Right forelimb (tissue), 1 donor: ENCODE measurements at regions not wholly inside any gene's neighbourhood (a gene's known extent, or its start where the extent isn't known, plus 50 kb on each side); places are given as distances from the start of the nearest gene placed in this dataset.

Source experiments
- DNase-seq: peaks from one replicate; pipeline ENCODE4 v3.0.0-alpha.2; 2018

DNA sequence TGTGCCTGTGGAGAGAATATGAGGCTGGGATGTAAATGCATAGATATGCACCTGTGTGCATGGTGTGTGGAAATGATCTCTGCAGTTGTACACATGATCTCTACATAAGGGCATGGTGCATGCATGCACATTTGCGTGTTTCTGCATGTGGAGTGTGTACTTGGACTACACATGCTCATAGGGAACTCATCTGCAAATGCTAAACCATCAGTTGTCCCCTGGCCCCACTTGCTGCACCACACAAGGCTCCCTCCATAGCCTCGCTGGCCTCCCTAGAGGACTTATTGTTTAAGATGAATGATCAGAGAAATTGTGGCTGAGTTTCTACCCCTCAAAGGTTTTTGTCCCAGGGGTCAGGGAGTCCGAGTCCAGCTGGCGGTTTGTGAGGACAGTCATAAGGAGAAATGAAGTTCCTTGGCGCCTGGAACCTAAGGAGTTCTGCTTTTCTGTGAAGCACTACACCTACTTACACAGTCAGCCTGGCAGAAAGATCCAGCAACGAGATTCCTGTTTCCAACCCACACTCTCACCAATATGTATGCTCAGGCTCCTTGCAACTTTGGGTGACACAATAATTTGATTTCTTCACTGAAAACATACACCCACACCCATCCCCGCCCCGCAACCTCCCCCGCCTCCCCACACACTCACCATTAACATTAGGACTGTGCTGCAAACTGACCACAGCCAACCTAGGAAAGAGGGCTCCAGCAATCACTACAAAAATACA is 79.9 kb upstream of the CPEB4 start:
- DNase-seq = no peak

DNA sequence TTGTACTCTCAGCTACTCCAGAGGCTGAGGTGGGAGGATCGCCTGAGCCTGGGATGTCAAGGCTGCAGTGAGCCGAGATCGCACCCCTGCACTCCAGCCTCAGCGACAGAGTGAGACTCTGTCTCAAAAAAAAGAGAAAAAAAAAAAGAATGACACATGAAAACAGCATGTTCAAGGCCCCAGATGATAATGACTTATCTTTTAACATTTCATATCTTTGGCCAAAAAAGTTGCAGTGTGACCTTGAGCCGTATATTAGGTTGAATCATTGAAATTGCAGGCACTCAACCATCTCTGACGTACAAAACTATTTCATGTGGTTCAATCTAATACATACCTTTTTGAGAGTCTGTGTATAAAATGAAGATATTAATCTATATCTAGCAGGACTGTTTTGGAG is 79.1 kb upstream of the CPEB4 start:
- DNase-seq = no peak

DNA sequence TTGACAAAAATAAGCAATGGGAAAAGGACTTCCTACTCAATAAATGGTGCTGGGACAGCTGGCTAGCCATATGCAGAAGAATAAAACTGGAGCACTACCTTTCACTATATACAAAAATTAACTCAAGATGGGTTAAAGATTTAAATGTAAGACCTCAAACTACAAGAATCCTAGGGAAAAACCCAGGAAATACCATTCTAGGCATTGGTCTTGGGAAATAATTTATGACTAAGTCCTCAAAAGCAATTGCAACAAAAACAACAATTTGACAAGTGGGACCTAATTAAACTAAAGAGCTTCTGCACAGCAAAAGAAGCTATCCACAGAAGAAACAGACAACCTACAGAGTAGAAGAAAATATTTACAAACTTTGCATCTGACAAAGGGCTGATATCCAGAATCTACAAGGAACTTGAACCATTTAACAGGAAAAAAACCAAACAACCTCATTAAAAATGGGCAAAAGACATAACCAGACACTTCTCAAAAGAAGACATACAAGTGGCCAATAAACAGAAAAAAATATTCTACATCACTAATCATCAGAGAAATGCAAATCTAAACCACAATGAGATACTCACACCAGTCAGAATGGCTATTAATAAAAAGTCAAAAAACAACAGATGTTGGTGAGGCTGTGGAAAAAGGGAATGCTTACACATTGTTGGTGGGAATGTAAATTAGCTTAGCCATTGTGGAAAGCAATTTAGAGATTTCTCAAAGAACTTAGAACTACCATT is 75.2 kb upstream of the CPEB4 start:
- DNase-seq = no peak

- no peak for DNase-seq
These were observed 74.1 kb upstream of the CPEB4 start for GRCh38 chr5:173814053-173814452.

GRCh38 chr5:173815571-173815970 is 72.6 kb upstream of the CPEB4 start:
- DNase-seq = no peak

GRCh38 chr5:173816728-173817127 is 71.4 kb upstream of the CPEB4 start:
- DNase-seq = no peak

DNA sequence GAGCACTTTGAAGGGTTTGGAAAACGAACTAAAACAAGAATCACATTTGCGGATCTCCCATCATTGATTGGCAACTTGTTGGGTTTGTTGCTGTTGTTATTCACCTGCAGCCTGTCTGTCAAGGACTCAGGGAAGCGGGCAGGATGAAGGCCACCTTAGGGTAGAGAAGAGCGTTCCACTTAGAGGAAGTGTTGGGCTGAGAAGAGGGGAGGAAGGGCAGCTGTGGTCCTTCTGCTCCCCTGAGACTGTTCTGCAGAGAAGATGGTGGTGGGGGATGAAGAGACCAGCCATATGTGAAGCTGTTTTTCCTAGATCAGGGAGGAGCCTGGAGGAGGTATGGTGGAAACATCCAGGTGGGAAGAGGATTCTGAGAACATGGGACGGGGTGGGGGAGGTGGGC is 70.6 kb upstream of the CPEB4 start:
- DNase-seq = no peak

GRCh38 chr5:173819521-173819920 is 68.6 kb upstream of the CPEB4 start:
- DNase-seq = no peak

DNA sequence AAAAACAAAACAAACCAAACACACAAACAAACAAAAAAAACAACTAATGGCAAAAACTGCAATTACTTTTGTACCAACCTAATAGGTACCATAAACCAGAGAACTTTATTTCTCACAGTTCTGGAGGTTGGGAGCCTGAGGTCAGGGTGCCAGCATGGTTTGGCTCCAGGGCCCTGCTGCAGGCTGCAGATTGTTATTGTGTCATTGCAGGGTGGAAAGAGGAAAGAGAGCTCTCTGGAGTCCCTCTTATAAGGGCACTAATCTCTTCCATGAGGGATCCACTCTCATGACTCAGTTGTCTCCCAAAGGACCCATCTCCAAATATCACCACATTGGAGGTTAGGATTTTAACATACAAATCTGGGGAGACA is 64.9 kb upstream of the CPEB4 start:
- DNase-seq = no peak

GRCh38 chr5:173823721-173824567 is 64.2 kb upstream of the CPEB4 start:
- DNase-seq = no peak

- no peak for DNase-seq
These were observed 62.8 kb upstream of the CPEB4 start for GRCh38 chr5:173825215-173825865.

DNA sequence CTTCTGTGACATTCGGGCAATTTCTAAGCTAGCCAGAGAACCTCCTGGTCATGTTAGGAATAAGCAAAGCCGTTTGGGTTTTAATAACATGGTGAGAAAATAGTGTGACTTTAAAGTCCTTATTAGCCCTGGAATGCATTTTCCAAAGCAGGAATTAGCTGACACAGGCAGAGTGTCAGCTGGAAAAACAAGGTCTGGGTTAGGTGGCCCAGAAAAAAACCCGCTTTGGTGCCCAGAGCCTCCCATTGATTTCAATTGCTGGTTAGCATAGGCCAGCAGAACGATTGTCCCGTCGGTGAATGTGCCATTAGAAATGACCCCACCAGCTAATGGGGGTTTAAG is 62.1 kb upstream of the CPEB4 start:
- no peak for DNase-seq

DNA sequence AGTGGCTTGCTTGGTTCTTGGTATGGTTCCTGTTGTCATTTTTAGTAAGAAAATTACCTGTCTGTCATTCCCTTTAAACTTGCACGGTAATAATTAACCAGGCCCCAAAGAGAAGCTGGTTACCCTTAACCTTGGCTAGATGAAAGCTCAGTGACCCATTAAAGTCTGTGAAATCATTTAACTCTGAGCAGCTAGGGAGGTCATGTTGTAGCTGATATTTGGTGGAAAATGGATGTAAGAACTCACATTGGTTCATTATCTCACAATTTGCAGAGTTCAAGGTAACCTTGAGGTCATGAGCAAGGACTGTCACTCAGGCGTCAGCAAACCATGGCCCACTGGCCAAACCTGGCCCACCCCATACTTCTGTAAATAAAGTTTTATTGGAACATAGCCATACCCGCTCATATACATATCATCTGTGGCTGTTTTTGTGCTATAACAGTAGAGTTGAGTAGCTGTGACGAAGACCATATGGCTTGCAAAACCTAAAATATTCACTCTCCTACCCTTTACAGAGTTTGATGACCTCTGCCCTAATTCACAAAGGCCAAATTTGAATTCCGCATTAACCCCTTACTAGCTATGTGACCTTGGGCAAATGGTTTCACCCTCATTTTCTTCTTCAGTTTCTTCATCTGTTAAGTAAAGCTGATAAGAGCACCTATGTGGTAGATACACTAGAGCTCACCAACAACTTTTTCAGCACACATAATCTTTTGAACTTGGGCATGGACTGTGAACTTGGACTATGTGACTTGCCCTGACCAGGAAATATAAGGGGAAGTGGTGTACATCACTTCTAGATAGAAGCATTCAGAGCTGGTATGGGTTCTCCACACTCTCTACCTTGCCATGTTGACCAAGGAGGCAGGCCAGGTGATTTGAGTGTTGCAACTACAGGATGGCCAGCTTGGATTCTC is 61.5 kb upstream of the CPEB4 start:
- no peak for DNase-seq

- DNase-seq = no peak
These were observed 59.2 kb upstream of the CPEB4 start for GRCh38 chr5:173828952-173829351.

DNA sequence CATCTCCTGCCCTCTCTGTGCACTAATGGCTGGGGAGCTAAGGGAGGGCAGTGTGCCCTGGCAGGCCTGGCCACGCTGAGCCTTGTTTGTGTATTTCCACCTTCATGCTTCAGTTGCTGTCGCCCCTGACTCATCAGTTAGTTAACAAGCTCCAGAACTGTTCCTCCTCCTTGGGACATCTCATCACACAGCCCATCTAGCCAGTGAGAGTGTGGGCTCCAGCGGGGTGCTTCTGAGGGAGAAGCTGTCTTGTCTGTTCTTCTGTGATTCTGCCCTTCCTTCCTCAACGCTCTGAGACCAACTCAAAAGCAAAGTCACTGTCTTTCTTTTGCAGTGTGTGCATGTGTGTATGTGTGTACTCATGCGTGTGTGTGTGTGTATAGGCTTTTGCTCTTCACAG is 58.3 kb upstream of the CPEB4 start:
- no peak for DNase-seq

DNA sequence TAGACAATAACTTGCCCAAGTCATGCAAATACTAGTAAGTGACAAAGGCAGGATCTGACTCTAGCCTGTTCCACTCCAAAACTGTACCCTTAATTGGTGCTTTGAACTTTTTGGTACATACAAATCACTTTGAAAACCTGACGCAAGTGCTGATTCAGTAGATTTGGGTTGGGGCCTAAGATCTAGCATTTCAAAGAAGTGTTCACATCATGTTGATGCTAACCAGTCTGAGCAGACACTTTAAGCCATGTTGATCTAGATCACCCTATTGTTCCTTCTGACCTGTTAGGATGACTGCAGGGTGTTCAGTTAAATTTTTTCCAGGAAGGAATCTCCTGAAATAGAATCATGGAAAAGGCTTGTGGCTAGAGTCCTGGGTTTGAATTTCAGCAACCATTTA is 57.7 kb upstream of the CPEB4 start:
- DNase-seq = no peak

- DNase-seq = no peak
These were observed 56.8 kb upstream of the CPEB4 start for GRCh38 chr5:173831196-173831914.

DNA sequence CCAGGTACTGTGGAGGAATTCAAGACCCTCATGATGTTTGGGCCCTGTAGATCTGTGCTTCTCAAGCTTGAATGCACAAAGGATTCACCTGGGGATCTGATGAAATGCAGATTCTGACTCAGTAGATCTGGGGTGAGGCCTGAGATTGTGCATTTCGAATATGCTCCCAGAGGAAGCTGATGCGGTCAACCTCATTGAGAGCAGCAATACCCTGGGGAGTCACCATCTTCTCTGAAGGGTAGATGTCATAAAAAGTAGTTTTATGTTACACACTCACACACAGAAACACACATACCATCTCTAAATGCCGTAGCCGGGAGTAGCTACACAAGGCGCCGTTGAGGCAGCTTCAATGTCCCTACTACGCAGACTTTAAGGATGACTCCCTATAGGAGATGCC is 55.8 kb upstream of the CPEB4 start:
- DNase-seq = no peak

DNA sequence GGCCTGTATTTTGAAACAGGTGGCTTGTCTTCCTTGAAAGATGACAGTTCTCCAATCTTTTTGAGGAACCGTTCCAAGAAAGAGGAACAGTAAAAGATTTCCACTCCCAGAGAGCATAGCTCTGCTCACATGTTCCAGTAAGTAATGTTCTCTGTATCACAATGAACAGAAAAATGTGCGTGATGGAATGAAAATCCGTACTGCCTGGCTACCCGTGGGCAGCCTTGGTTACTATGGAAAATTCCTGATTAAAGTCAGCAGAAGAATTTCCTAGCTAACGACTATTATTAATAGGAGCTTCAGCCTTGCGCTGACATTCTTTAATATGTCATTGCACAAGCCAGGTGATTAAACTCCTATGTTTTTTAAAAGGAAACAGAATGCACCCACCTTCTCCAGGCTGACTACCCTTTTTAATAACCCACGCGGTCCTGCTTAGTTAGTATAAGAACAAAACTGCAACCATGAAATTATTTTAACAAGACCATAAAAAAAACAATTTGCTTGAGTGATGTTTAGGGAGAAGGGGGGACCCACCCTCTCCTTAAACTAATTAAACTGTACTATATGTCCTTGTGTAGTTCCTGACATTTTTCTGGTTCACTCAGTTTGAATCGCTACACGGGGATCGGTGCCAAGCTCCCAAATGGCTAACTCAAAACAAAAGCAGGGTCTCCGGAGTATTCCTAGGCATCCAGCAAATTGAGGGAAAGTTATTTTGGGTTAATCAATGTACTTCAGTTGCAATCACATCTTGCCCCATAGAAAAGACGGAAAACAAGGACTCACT is 54.8 kb upstream of the CPEB4 start:
- DNase-seq = no peak

- DNase-seq = no peak
These were observed 53.9 kb upstream of the CPEB4 start for GRCh38 chr5:173834071-173834771.
